SK-MEL-5 (cell line): ENCODE measurements at regions not wholly inside any gene's neighbourhood (a gene's known extent, or its start where the extent isn't known, plus 50 kb on each side); places are given as distances from the start of the nearest gene placed in this dataset.
"Not testable (repeated sequence)": the region's sequence is repeated elsewhere in the genome, so short reads cannot be mapped to it uniquely, and the experiment has no call there.

Source experiments
- DNase-seq: peaks from one replicate; pipeline ENCODE4 v3.0.0-alpha.2; 2016; ENCODE audit warnings: low read depth, low spot score
- in situ Hi-C: cut with HindIII; loops from 2 replicates; pipeline ENCODE4 v1.10.0; 2016; ENCODE audit warnings: low sequenced_read_pairs, high pct_unique_total_duplicates, low pct_unique_long_range_greater_than_20kb

DNA sequence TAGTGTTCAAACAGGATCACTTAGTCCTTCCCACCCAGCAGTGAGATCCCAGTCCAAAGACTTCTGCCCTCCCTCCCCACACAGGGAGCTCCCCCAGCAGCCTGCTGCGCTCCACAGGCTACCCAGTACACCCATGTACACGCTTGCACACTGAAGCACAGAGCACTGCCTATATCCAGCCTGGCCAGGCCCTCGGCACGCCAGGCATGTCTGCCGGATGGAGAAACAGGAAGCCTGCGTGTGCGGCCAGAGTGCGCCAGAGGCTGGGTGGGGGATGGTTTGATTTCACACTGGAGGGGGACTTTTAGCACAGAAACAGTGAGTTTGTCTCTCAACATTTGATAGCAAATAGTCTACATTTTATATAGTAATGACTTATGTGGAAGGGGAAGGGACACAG, 833.5 kb upstream of the IGFBP7 start:
- DNase-seq, result no peak
- in situ Hi-C loops, result no loop called here

GRCh38 chr4:57937326-57937725, 827.1 kb upstream of the IGFBP7 start:
- in situ Hi-C loops, DNase-seq: not testable (repeated sequence)

DNA sequence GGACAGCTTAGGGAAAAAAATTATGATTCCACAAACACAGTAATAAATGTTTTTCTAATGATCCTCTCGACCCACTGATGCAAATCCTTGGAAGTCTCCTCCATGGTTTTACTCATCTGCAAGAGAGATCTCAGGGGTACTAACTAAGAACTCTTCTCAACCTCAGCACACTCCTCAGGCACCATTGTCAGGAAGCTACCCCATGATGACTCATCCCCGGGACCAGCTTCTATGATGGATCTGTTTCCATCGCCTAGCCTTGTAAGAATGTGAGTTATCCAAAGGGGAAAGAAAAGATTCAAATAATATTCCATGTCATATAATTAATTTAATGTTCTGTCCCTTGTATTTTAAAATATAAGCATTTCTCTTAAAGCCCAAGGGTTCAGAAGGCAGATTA, 816.1 kb upstream of the IGFBP7 start:
- in situ Hi-C loops, result no loop called here
- DNase-seq, result no peak

GRCh38 chr4:57924951-57925350, 814.8 kb upstream of the IGFBP7 start:
- DNase-seq, result no peak
- in situ Hi-C loops, result no loop called here

- in situ Hi-C loops, result no loop called here
- no peak for DNase-seq
Measured at GRCh38 chr4:57916479-57916878, 806.3 kb upstream of the IGFBP7 start.

DNA sequence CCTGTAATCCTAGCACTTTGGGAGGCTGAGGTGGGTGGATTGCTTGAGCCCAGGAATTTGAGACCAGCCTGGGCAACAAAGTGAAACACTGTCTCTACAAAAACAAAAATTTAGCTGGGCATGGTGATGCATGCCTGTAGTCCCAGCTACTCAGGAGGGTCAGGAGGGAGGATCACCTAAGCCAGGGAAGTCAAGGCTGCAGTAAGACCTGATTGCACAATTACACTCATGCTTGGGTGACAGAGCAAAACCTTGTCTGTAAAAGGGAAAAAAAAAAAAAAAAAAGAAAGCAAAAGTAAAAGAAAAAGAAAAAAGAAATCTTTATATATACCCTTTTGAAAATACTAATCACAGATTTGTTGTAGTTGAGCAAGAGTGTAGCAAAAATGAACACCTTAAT, 801.0 kb upstream of the IGFBP7 start:
- no peak for DNase-seq
- in situ Hi-C loops, result no loop called here

GRCh38 chr4:57910151-57910550, 800.0 kb upstream of the IGFBP7 start:
- in situ Hi-C loops, result no loop called here
- no peak for DNase-seq

- no peak for DNase-seq
- in situ Hi-C loops, result no loop called here
Measured at GRCh38 chr4:57905965-57906364, 795.8 kb upstream of the IGFBP7 start.

DNA sequence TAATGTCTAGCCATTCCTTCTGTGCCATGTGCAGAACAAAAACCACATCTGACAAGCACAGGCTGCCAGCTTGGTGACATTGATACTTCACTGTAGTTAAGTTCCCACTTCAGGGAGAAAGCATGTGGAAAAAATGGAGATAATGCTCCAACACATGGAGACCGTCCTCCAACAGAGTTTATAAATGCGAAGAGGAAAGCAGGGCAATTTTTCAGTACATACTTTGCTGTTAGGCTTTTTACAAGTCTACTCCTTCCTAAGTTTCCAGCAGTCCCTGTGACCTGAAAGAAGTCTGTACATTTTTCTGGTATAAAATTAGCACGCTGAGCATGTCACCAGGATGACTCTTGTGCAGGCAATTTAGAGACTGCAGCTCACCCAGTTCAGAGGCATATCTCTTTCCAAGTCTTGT, 766.9 kb upstream of the IGFBP7 start:
- DNase-seq, result no peak
- in situ Hi-C loops, result no loop called here

DNA sequence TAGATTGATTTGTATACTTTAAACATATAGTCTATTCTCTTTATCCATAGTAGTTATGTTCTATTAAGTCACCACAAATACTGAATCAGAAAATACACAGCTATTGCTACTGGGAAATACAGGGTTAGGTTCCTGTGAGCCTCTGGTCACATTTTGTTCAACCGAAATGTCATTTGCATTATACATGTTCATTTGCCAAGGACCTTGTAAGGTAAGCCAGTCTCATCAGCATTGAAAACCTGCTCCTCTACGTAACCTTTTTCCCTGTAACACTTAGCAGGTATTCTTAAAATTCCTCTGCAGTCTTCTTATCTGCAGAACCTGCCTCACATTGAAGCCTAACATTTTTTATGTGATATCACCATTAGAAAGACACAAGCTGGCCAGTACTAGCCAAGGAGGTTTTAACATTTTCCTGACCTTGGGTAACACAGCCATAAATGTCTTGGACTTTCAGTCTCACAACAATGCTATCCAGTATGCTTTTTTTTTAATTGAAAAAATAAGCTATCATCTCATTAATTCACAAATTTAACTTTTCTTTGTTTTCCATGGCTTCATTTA, 765.7 kb upstream of the IGFBP7 start:
- DNase-seq, result no peak
- in situ Hi-C loops, result no loop called here

- in situ Hi-C loops, result no loop called here
- no peak for DNase-seq
Measured at GRCh38 chr4:57866468-57867171, 756.4 kb upstream of the IGFBP7 start.

DNA sequence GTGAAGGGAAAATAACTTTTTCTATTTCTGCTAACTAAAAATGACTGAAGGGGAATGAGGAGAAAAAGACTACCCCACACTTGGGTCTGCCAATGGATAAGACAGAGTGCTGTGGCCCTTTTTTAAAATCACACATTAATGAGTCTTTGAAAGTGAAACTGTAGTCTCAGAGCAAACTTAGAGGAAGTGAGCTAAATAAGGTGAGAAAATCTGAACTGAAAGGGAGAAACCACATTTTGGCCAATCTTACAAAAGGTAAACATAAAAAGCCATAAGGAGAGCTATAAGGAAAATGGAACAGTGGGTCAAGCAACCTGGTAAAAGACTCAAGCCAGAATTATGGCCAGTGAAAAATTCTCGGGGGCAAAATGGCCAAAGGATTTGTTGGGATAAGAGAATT, 755.1 kb upstream of the IGFBP7 start:
- no peak for DNase-seq
- in situ Hi-C loops, result no loop called here

- in situ Hi-C loops, result no loop called here
- no peak for DNase-seq
Measured at GRCh38 chr4:57854748-57855147, 744.6 kb upstream of the IGFBP7 start.

GRCh38 chr4:57850141-57850540, 740.0 kb upstream of the IGFBP7 start:
- in situ Hi-C loops, result no loop called here
- no peak for DNase-seq

DNA sequence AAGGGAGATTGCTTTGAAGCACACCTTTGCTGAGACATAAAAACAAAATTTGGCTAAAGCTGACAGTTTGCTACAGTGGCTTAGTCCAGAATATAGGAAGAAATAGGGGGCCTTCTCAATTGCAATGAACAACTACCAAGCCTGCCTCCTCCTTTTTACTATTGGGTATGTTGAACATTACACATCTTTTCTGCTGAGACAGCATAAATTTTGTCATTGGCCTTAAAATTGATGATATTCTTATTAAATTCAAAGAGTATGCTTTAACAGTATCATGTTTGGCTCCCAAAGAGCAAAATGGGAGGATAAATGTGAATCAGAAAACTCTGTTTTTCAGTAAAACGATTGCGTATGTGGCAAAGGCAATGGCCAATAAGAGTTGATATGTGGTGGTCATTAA, 721.9 kb upstream of the IGFBP7 start:
- no peak for DNase-seq
- in situ Hi-C loops, result no loop called here

DNA sequence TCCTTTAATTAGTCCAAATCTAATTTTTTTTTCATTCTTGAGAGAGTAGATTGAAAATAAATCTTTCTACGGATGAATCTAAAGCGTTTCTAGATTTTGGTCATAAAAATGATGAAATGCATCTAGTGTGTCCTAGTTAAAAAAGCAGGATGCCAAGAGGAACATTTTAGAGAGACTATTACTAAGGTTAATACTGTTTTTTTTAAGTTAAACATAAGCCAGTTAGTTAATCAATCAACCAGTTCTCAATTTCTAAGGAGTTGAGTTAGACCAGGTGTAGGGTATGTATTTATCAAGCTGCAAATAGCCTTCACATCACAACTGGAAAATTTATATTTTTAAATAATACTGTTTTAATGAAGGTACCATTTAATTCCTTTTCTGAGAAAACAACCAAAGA, 679.5 kb upstream of the IGFBP7 start:
- in situ Hi-C loops, result no loop called here
- DNase-seq, result no peak

- DNase-seq, result no peak
- in situ Hi-C loops, result no loop called here
Measured at GRCh38 chr4:57777876-57778275, 667.7 kb upstream of the IGFBP7 start.

- DNase-seq, result no peak
- in situ Hi-C loops, result no loop called here
Measured at GRCh38 chr4:57774681-57775080, 664.5 kb upstream of the IGFBP7 start.

- in situ Hi-C loops, result no loop called here
- no peak for DNase-seq
Measured at GRCh38 chr4:57774171-57774570, 664.0 kb upstream of the IGFBP7 start.

DNA sequence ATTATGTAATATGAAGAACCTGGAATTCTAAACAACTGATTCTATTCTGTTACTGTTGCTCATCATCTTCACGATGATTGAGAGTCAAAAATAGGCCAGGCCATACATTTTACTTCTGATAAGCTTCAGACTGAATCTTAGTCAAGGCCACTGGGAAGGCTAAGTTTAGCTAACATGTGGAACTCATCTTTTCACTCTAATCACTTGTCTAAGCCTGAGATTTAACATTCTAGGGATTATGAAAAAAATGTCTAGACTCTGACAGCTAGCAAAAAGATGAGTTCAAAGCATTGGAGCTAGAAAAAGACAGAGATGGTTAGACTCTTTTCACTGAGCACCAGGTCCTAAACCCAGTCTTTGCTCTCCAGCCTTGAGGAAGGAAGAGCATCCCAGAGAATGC, 656.2 kb upstream of the IGFBP7 start:
- in situ Hi-C loops, result no loop called here
- DNase-seq, result no peak
